GM12878 (cell line): ENCODE measurements at regions not wholly inside any gene's neighbourhood (a gene's known extent, or its start where the extent isn't known, plus 50 kb on each side); places are given as distances from the start of the nearest gene placed in this dataset.
"Not testable (repeated sequence)": the region's sequence is repeated elsewhere in the genome, so short reads cannot be mapped to it uniquely, and the experiment has no call there.

Experiments used
- BCL11A ChIP-seq: IDR thresholded peaks from 2 replicates; pipeline ENCODE4 v1.6.1; 2011; ENCODE audit warnings: low read depth, low read length
- EP300 ChIP-seq, 2 experiments: fragments of 150-350 bp in 1 of 2; IDR thresholded peaks; 2 replicates each; pipeline ENCODE4 v1.6.1; 2011 to 2012; ENCODE audit warnings: low read depth in 2 of 2, low read length in 2 of 2, borderline replicate concordance in 1 of 2, improper control_type of control experiment in 1 of 2, inconsistent platforms in 1 of 2; ENCODE audit not compliant: control insufficient read depth in 1 of 2
- FOXM1 ChIP-seq: IDR thresholded peaks from 2 replicates; pipeline ENCODE4 v1.6.1; 2012; ENCODE audit warnings: low read depth, mild to moderate bottlenecking, inconsistent platforms, low read length, moderate library complexity
- POLR2A ChIP-seq: IDR thresholded peaks from 2 replicates; pipeline ENCODE4 v1.6.1; 2011; ENCODE audit warnings: low read depth, mild to moderate bottlenecking, low read length
- RAD21 ChIP-seq: IDR thresholded peaks from 2 replicates; pipeline ENCODE4 v1.6.1; 2011; ENCODE audit warnings: mild to moderate bottlenecking, low read depth, low read length, moderate library complexity; ENCODE audit not compliant: insufficient read depth
- SMAD1 ChIP-seq: fragments of 450-650 bp; IDR thresholded peaks from 2 replicates; pipeline ENCODE4 v1.6.1; 2018; ENCODE audit warnings: mild to moderate bottlenecking, low read depth; ENCODE audit not compliant: partially characterized antibody
- TCF12 ChIP-seq: IDR thresholded peaks from 2 replicates; pipeline ENCODE4 v1.6.1; 2011; ENCODE audit warnings: low read depth, mild to moderate bottlenecking, low read length
- TF ChIP-seq, protein P1 (sequence below), 3 experiments: IDR thresholded peaks in 2 of 3; conservative IDR thresholded peaks in 1 of 3; 2 replicates each; pipeline ENCODE4 v1.5.1; 2011; ENCODE audit warnings: low read depth in 3 of 3, low read length in 3 of 3, mild to moderate bottlenecking in 3 of 3, control low read depth in 2 of 3, moderate library complexity in 2 of 3, inconsistent platforms in 1 of 3, mixed read lengths in 1 of 3; ENCODE audit not compliant: control insufficient read depth in 2 of 3, insufficient read depth in 1 of 3; ENCODE audit errors: extremely low read depth in 1 of 3
- TF ChIP-seq, protein P2 (sequence below): fragments of 150-350 bp; IDR thresholded peaks from 2 replicates; pipeline ENCODE4 v1.6.1; 2016; ENCODE audit warnings: low read depth, low read length

DNA sequence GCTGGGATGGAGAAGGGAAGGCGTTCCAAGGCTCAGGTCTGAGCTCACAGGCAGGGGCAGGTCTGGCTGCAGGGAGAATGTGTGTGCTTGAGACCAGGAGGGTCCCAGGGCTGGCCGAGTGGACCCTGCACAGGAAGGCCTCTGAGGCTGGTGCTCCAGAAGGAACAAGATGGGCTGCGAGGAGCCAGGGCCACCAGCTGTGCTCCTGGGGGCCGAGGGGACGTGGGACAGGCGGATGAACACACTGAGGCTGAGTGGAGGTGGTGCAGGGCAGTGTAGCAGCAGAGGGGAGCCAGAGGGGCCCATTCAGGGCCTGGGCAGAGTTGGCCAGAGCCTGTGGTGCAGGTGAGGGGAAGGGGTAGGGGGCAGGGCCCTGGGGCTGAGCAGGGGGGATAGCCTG, 249.7 kb downstream of the TMEM121 start:
- TF ChIP-seq EP300 (IDR thresholded peaks at IDR 0.05; ENCODE audit: borderline replicate concordance in 1 of 2, control insufficient read depth in 1 of 2, low read depth in 2 of 2, low read length in 2 of 2); RAD21; SMAD1; FOXM1; BCL11A; POLR2A; TCF12: not testable (repeated sequence)
- TF ChIP-seq, protein P1, sequence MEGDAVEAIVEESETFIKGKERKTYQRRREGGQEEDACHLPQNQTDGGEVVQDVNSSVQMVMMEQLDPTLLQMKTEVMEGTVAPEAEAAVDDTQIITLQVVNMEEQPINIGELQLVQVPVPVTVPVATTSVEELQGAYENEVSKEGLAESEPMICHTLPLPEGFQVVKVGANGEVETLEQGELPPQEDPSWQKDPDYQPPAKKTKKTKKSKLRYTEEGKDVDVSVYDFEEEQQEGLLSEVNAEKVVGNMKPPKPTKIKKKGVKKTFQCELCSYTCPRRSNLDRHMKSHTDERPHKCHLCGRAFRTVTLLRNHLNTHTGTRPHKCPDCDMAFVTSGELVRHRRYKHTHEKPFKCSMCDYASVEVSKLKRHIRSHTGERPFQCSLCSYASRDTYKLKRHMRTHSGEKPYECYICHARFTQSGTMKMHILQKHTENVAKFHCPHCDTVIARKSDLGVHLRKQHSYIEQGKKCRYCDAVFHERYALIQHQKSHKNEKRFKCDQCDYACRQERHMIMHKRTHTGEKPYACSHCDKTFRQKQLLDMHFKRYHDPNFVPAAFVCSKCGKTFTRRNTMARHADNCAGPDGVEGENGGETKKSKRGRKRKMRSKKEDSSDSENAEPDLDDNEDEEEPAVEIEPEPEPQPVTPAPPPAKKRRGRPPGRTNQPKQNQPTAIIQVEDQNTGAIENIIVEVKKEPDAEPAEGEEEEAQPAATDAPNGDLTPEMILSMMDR (IDR thresholded peaks at IDR 0.05 in 2 of 3, conservative IDR thresholded peaks at IDR 0.05 in 1 of 3; ENCODE audit: control insufficient read depth in 2 of 3, extremely low read depth in 1 of 3, insufficient read depth in 1 of 3, low read depth in 3 of 3, low read length in 3 of 3), result not testable (repeated sequence)
- TF ChIP-seq, protein P2, sequence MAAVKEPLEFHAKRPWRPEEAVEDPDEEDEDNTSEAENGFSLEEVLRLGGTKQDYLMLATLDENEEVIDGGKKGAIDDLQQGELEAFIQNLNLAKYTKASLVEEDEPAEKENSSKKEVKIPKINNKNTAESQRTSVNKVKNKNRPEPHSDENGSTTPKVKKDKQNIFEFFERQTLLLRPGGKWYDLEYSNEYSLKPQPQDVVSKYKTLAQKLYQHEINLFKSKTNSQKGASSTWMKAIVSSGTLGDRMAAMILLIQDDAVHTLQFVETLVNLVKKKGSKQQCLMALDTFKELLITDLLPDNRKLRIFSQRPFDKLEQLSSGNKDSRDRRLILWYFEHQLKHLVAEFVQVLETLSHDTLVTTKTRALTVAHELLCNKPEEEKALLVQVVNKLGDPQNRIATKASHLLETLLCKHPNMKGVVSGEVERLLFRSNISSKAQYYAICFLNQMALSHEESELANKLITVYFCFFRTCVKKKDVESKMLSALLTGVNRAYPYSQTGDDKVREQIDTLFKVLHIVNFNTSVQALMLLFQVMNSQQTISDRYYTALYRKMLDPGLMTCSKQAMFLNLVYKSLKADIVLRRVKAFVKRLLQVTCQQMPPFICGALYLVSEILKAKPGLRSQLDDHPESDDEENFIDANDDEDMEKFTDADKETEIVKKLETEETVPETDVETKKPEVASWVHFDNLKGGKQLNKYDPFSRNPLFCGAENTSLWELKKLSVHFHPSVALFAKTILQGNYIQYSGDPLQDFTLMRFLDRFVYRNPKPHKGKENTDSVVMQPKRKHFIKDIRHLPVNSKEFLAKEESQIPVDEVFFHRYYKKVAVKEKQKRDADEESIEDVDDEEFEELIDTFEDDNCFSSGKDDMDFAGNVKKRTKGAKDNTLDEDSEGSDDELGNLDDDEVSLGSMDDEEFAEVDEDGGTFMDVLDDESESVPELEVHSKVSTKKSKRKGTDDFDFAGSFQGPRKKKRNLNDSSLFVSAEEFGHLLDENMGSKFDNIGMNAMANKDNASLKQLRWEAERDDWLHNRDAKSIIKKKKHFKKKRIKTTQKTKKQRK, result not testable (repeated sequence)
